Effector memory CD8-positive, alpha-beta T cell (primary cell): ENCODE measurements at regions not wholly inside any gene's neighbourhood (a gene's known extent, or its start where the extent isn't known, plus 50 kb on each side); places are given as distances from the start of the nearest gene placed in this dataset.

Experiments
- ATAC-seq: fragments of 150-1000 bp; cut with Tn5 transposase; replicated peaks from 2 replicates; pipeline ENCODE4 v1.10.0; 2021; ENCODE audit warnings: mild to moderate bottlenecking, moderate library complexity
- DNase-seq, 3 experiments: peaks; one replicate each; pipeline ENCODE4 v3.0.0; 2021
- H3K27ac Mint-ChIP-seq, 2 donors: one replicate each; pipeline ENCODE4 v1.8.0; 2022; ENCODE audit warnings: mild to moderate bottlenecking in 2 of 2, mixed read lengths in 2 of 2, moderate library complexity in 2 of 2
- H3K27me3 Mint-ChIP-seq, 2 donors: one replicate each; pipeline ENCODE4 v1.8.0; 2022; ENCODE audit warnings: mixed read lengths in 2 of 2
- H3K36me3 Mint-ChIP-seq: one replicate; pipeline ENCODE4 v1.8.0; 2022; ENCODE audit warnings: mild to moderate bottlenecking, moderate library complexity, mixed read lengths; ENCODE audit not compliant: insufficient read depth
- H3K4me1 Mint-ChIP-seq, 2 donors: one replicate each; pipeline ENCODE4 v1.8.0; 2022; ENCODE audit warnings: low read depth in 2 of 2, mixed read lengths in 2 of 2
- H3K4me3 Mint-ChIP-seq, 2 donors: one replicate each; pipeline ENCODE4 v1.8.0; 2022; ENCODE audit warnings: mild to moderate bottlenecking in 2 of 2, mixed read lengths in 2 of 2, moderate library complexity in 2 of 2
- H3K9me3 Mint-ChIP-seq, 2 donors: one replicate each; pipeline ENCODE4 v1.8.0; 2022; ENCODE audit warnings: mixed read lengths in 2 of 2

DNA sequence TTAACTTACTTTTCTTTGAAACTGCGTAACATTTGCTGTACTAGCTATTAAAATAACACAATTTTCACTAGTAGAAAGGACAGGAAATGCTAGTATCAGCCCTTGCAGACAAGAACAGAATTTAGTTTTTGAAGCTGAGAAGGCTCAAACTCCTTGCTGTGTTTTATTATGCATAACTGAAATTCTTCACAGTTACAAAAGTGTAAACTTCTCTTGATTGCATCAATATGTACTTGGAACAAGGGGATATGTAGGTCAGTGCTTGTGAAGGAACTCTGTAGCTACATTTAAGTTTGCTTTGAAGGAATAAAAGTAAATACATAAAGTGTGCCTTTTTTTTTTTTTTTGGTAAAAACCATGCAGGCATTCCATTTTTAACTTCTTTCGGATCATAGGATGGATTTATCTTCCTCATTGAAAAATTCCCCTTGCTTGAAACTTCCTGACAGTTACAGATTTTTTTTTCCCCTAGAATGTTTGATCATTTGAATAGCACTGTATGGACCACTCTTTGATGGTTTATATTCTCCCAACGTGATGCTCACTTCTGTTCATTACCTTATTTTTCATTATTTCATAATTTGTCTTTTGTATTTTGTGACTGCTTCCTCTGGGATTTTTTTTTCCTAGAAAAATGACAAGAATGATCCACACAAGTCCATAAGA lies 94.9 kb upstream of the DAB2 start:
- Mint-ChIP-seq H3K27ac (no peak overlapping the region), H3K4me1 (no peaks in the 10 kb centered on the region), H3K36me3 (no peaks in the 10 kb centered on the region), H3K9me3 (no peaks in the 10 kb centered on the region), H3K4me3 (no peak overlapping the region), H3K27me3 (peaks cover 7 to 20% of the 10 kb centered on the region in 2 donors)
- DNase-seq (no peak), ATAC-seq (no peak)

DNA sequence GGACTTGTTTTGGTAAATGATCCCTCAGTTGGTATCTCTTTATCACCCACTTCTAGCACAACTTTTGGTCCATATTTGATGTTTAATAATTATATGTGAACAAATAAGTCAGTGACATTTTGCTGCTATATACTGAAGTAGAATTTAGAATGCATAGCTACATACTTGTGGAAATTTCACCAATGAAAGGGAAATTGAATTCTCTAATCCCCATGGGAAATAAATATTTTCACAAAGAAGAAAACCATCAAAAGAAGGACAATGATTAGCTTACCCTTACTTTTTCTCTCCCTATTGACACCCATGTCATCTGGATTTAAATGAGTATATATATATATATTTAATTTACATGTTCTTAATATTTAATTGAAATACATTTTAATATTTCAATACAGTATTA lies 94.3 kb upstream of the DAB2 start:
- no peak overlapping the region for H3K4me3 Mint-ChIP-seq
- no peaks in the 10 kb centered on the region for H3K36me3 Mint-ChIP-seq
- no peak overlapping the region for H3K27ac Mint-ChIP-seq
- H3K4me1 Mint-ChIP-seq = no peaks in the 10 kb centered on the region
- no peaks in the 10 kb centered on the region for H3K9me3 Mint-ChIP-seq
- peaks cover 7 to 20% of the 10 kb centered on the region in 2 donors for H3K27me3 Mint-ChIP-seq
- DNase-seq = no peak
- no peak for ATAC-seq

DNA sequence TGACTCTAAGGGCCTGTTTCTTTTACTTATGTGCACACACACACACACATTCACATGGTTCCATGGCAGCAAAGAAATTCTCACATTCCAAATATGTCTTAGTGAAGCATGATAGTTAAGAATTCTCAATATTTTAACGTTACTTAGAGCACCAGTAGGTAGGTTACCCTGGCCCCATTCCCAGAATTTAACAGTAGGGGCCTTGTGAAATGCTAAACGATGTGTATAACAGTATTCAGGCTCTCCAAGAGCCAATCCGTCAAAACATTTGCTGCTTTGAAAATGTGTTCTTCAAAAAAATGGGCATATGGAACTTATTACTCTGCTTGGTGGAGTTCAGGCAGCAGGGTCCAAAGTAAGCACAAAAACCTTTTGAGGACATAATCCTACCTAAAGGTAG lies 93.7 kb upstream of the DAB2 start:
- DNase-seq (no peak), ATAC-seq (no peak)
- H3K36me3 Mint-ChIP-seq = no peaks in the 10 kb centered on the region
- no peaks in the 10 kb centered on the region for H3K4me1 Mint-ChIP-seq
- H3K9me3 Mint-ChIP-seq = no peaks in the 10 kb centered on the region
- no peak overlapping the region for H3K27ac Mint-ChIP-seq
- H3K4me3 Mint-ChIP-seq = no peak overlapping the region
- peaks cover 2 to 22% of the 10 kb centered on the region in 2 donors for H3K27me3 Mint-ChIP-seq

DNA sequence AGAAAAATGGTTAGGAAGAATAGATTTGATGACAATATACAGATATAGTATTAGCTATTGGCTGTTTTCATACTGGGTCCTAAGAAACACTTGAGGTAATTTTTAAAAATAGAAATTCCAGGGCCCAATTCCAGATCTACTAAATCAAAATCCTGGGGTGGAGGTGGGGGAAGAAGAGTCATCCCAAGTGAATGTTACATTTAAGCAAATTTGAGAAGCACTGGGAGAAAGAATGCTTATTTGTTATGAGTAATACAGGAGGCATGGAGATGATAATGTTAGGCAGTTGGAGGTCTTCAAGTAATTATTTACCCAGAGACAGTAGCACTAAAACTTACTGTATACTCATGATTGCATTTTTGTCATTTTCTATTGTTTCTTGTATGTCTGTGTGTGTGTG lies 93.0 kb upstream of the DAB2 start:
- H3K4me1 Mint-ChIP-seq = no peaks in the 10 kb centered on the region
- H3K27me3 Mint-ChIP-seq = peaks cover 0 to 30% of the 10 kb centered on the region in 2 donors
- H3K27ac Mint-ChIP-seq = no peak overlapping the region
- H3K36me3 Mint-ChIP-seq = no peaks in the 10 kb centered on the region
- H3K9me3 Mint-ChIP-seq = no peaks in the 10 kb centered on the region
- H3K4me3 Mint-ChIP-seq = no peak overlapping the region
- DNase-seq (no peak), ATAC-seq (no peak)

DNA sequence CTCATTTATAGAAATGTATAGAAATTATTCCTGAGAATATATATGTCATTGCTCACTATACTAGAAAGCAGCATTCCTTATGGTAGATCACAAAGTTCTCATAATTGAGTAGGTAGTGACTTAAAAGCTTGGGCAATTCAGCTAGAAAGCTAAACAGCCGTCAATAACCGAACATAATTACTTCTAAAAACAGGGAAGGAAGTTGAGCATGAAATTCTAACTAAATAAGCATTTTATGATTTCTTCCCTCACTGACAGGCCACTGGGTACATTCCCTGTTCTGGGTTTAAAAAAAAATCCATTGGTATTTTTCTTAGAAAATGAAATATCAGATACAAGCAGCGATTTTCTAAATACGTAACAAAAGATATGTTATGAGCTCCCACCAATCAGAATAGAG lies 91.1 kb upstream of the DAB2 start:
- no peak overlapping the region for H3K27ac Mint-ChIP-seq
- no peak for DNase-seq
- no peak for ATAC-seq
- H3K36me3 Mint-ChIP-seq = no peaks in the 10 kb centered on the region
- no peaks in the 10 kb centered on the region for H3K9me3 Mint-ChIP-seq
- H3K4me3 Mint-ChIP-seq = no peak overlapping the region
- H3K4me1 Mint-ChIP-seq = no peaks in the 10 kb centered on the region
- H3K27me3 Mint-ChIP-seq = peaks cover 0 to 22% of the 10 kb centered on the region in 2 donors

DNA sequence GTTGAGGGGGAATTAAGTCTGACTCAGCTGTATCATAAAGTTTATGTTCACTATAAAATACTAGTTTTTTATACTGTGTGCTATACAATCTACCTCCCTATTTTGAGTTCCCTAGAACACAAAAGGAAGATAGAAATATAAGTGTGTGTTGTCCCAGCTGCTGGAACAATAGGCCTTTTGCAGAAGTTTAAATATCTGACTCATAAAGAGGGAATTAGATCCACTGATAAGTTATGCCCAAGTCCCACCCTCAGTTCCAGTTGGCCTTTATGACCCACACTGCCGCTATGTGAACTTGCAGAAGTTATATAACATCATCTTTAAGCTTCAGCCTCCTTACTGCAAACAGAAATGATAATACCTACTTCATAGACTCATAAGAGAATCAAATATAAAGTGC lies 88.5 kb upstream of the DAB2 start:
- H3K9me3 Mint-ChIP-seq = no peaks in the 10 kb centered on the region
- peaks cover 2 to 34% of the 10 kb centered on the region in 2 donors for H3K27me3 Mint-ChIP-seq
- no peaks in the 10 kb centered on the region for H3K4me1 Mint-ChIP-seq
- no peaks in the 10 kb centered on the region for H3K36me3 Mint-ChIP-seq
- no peak overlapping the region for H3K4me3 Mint-ChIP-seq
- no peak overlapping the region for H3K27ac Mint-ChIP-seq
- no peak for DNase-seq
- no peak for ATAC-seq

DNA sequence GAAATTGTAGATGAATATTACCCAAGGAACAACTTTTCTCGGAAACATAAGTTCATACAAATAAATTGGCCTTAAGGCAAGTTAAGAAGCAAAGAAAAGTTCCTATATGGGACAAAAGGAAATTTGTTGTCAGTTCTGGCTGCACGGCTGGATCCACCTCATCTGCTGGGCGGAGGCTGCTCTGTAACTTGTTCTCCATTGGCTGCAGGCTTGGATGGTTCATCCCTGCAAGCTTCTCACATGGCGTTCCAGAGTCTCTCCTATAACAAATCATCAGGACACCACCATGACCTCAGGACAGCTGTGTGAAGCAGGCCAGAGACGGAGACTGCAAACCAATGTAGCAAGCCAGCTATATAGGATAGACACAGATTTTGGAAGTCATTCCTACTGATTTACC lies 81.4 kb upstream of the DAB2 start:
- no peaks in the 10 kb centered on the region for H3K4me1 Mint-ChIP-seq
- H3K27me3 Mint-ChIP-seq = peaks cover 24 to 50% of the 10 kb centered on the region in 2 donors
- no peaks in the 10 kb centered on the region for H3K9me3 Mint-ChIP-seq
- ATAC-seq = no peak
- H3K36me3 Mint-ChIP-seq = no peaks in the 10 kb centered on the region
- no peak for DNase-seq
- no peak overlapping the region for H3K4me3 Mint-ChIP-seq
- no peak overlapping the region for H3K27ac Mint-ChIP-seq

DNA sequence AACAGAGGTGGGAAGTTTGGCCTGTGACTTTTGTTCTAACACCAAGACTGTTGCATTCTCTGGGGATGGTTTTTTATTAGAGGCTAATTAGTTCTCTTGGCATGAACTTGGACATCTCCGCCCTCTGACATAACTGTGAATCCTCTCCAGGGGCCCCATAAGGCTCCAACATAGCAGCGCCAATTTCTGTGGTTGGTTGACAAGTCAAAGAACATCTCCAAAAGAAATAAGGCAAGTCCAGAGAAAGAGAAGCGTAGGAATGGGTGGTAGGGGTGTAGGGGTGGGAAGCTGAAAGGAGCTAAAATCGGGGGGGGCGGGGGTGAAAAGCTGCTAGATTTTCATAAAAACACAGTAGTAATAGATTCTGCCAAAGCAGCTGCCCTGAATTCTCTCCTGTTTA lies 81.0 kb upstream of the DAB2 start:
- Mint-ChIP-seq H3K27ac (no peak overlapping the region), H3K36me3 (no peaks in the 10 kb centered on the region), H3K9me3 (no peaks in the 10 kb centered on the region), H3K4me3 (no peak overlapping the region), H3K27me3 (peaks cover 24 to 46% of the 10 kb centered on the region in 2 donors), H3K4me1 (no peaks in the 10 kb centered on the region)
- ATAC-seq = no peak
- DNase-seq = no peak

DNA sequence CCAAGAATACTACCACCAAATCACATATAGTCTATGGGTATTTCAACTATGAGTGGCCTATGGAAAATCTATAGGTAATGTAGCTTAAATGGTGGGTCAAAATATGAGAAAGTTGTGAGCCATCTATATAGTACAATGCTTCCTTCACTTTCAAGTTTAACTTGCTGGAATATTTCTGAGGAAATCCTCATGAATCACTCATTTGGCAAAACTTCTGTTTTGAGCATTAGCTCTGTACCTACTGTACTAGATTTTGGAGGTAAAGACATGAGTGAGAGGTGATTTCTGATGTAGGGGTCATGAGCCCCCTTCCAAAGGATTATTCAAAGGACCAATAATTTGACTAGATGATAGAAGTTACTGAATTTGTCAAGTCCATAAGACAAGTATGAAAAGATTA lies 80.6 kb upstream of the DAB2 start:
- H3K4me3 Mint-ChIP-seq = no peak overlapping the region
- H3K27me3 Mint-ChIP-seq = peaks cover 24 to 46% of the 10 kb centered on the region in 2 donors
- ATAC-seq (no peak), DNase-seq (no peak)
- no peaks in the 10 kb centered on the region for H3K36me3 Mint-ChIP-seq
- no peaks in the 10 kb centered on the region for H3K9me3 Mint-ChIP-seq
- no peaks in the 10 kb centered on the region for H3K4me1 Mint-ChIP-seq
- no peak overlapping the region for H3K27ac Mint-ChIP-seq

DNA sequence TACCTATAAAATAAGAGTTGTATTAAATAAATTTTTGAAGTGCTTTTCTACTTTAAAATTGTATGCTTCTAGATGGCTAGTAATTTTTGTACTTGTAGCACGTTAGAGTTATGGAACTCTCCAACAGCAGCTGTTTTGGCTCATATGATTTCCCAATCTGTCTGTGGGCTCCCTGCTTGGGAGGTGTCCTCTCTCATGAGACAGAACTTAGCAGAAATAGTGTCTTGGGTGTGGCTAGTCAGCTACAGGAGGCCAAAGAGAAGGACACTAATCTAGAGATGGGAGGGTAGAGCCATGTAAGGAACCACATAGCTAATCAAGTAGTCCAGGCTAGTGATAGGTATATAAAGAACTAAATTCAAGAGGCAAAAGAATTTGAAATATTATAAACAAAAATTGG lies 78.4 kb upstream of the DAB2 start:
- no peaks in the 10 kb centered on the region for H3K4me1 Mint-ChIP-seq

DNA sequence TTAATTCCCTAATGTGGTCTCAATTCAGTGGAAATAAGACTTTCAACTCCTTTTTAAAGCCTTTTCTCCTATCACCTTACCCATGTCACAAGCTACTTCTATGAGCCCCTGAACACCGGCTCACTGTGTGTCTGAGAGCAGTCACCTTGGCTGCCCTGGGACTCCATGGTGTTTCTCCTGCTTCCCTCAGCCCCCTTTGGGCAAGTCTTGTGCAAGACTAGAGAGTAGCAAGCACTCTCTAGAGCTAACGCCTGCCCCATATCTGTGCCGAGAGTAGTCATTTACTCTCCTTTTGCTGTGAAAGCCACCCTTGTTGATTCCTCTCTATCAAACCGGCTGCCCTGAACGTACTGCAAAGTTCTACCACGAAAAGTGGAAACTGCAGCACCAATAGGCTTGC lies 77.9 kb upstream of the DAB2 start:
- Mint-ChIP-seq H3K4me1 (no peaks in the 10 kb centered on the region), H3K27me3 (peaks cover 37 to 43% of the 10 kb centered on the region in 2 donors), H3K36me3 (no peaks in the 10 kb centered on the region), H3K4me3 (no peak overlapping the region), H3K9me3 (no peaks in the 10 kb centered on the region), H3K27ac (no peak overlapping the region)
- DNase-seq = no peak
- ATAC-seq = no peak

More for the DNA sequence above, 78.4 kb upstream of the DAB2 start:
- Mint-ChIP-seq H3K36me3 (no peaks in the 10 kb centered on the region), H3K27ac (no peak overlapping the region), H3K9me3 (no peaks in the 10 kb centered on the region), H3K4me3 (no peak overlapping the region), H3K27me3 (peaks cover 38 to 43% of the 10 kb centered on the region in 2 donors)
- ATAC-seq (no peak), DNase-seq (no peak)

DNA sequence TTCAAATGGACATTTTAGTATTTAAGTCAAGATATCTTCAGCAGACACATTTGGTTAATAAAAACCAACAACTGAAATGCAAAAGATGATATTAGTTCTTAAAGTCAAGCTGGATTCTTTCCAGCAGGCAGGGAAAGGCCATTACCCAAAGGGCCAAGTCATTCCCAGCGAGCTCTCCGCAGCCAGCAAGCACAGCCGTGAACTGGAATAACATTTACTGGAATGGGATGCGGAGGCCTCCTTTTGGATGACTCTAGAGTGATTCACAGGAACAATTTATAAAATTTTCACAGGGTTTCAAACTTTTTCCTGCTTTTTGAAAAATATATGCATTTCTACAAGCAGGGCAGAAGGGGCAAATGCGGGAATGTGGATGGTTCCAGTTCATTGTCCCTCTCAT lies 76.6 kb upstream of the DAB2 start:
- no peak for DNase-seq
- H3K27me3 Mint-ChIP-seq = peaks cover 29 to 35% of the 10 kb centered on the region in 2 donors
- H3K36me3 Mint-ChIP-seq = no peaks in the 10 kb centered on the region
- H3K27ac Mint-ChIP-seq = no peak overlapping the region
- no peak for ATAC-seq
- no peak overlapping the region for H3K4me3 Mint-ChIP-seq
- no peaks in the 10 kb centered on the region for H3K9me3 Mint-ChIP-seq
- no peaks in the 10 kb centered on the region for H3K4me1 Mint-ChIP-seq

DNA sequence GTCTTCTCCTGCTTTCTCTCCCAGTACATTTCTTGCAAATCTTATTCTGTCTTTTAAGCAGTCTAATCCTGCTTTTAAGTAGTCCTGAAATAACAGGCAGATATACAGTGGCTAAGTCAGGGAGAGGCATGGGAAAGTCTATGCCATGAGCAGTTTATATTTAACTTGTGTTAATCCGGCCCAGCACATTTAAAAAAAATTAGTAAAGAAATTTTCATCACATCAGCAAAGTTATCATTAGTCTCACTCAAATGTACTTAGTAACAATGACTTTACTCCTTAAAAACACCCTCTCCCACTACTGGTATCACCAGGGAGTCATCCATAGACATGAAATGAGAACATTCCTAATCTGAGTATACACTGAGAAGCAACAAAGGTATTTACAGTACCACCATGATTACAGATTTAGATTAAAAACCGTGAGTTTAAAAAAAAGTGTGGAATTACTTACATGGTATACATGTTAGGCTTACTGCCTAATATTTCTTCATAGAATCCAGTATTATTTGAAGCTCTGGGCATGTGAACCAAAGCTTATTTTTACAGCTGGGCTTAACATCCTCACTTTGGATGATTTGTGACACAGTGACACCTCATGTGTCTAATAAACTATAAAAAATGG lies 75.9 kb upstream of the DAB2 start:
- DNase-seq (no peak), ATAC-seq (no peak)
- H3K4me3 Mint-ChIP-seq = no peak overlapping the region
- H3K4me1 Mint-ChIP-seq = no peaks in the 10 kb centered on the region
- no peaks in the 10 kb centered on the region for H3K36me3 Mint-ChIP-seq
- no peak overlapping the region for H3K27ac Mint-ChIP-seq
- peaks cover 22 to 31% of the 10 kb centered on the region in 2 donors for H3K27me3 Mint-ChIP-seq
- H3K9me3 Mint-ChIP-seq = no peaks in the 10 kb centered on the region

DNA sequence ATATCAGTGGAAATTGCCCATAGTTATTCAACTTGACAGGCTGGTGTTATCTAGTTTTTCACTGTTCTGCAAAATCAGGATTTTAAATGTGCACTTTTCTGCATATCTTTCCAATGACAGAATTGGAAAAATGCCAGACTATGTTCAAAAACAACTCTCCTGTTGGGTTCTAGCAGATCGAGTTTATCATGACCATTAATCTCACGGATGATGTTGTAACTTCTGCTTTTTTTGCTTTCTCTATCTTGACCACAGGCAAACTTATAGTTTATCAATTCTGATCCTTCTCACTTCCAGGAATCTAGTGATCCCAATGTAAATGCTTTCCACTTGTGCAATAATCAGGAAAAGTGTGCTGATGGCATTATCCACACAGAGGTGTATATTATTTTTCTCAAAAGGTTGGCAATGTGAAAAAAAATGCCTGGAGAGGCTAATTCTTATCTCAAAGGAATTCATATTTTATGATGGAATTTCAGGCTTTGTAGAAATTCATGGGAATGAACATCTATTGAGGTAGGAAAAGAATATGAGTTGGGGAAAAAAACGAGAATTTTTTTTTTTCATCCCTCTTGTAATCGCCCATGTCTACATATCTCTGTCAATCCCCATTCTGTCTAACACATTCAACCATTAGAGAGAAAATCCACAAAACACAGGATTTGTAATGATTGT lies 73.6 kb upstream of the DAB2 start:
- no peak overlapping the region for H3K4me3 Mint-ChIP-seq
- ATAC-seq (no peak), DNase-seq (no peak)
- peaks cover 19 to 20% of the 10 kb centered on the region in 2 donors for H3K27me3 Mint-ChIP-seq
- no peak overlapping the region for H3K27ac Mint-ChIP-seq
- no peaks in the 10 kb centered on the region for H3K36me3 Mint-ChIP-seq
- H3K4me1 Mint-ChIP-seq = no peaks in the 10 kb centered on the region
- H3K9me3 Mint-ChIP-seq = no peaks in the 10 kb centered on the region
